ENCODE measurements at regions not wholly inside any gene's neighbourhood (a gene's known extent, or its start where the extent isn't known, plus 50 kb on each side); places are given as distances from the start of the nearest gene placed in this dataset.

DNA sequence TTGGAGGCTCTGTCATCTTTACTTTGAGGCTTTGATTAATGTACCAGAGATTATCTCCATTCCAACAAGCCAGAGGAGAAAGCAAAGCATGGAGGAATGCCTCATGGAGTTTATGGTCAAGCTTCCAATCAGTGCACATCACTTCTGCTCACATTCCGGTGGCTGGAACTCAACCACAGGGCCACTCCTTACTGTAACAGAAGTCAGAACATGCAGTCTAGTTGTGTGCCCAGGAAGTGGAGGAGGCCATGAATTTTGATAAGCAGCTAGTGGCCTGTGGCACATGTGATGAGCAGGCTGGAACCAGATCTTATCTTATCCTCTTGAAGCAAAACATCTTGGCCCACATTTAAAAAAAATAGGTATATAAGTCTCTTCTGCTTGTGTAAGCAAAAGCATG is 258.9 kb upstream of the ARHGAP20 start:
- ATAC-seq (no peak), DNase-seq (ENCODE audit: low read depth, low spot score) (no peak)
- Histone ChIP-seq H3K4me2 (ENCODE audit: low read length) (no peak overlapping the region), H2AFZ (ENCODE audit: low read depth, low read length, poor library complexity, severe bottlenecking) (no peak overlapping the region), H3K4me1 (ENCODE audit: control insufficient read depth in 1 of 2, insufficient read depth in 2 of 2, low read length in 2 of 2) (no peaks in the 10 kb centered on the region), H3K4me3 (replicated peaks in 1 of 2; ENCODE audit: low read depth in 1 of 2, low read length in 2 of 2) (no peak overlapping the region), H3K27me3 (ENCODE audit: insufficient read depth, low read length) (peaks cover 10% of the 10 kb centered on the region; the same call in 1 of the 2 replicates), H3K9me3 (ENCODE audit: control insufficient read depth in 1 of 2, insufficient read depth in 1 of 2, low read depth in 1 of 2, low read length in 2 of 2) (no peaks in the 10 kb centered on the region), H3K27ac (ENCODE audit: low read depth, low read length) (no peak overlapping the region), H3K79me2 (ENCODE audit: insufficient read depth, low read length) (no peaks in the 10 kb centered on the region), H4K20me1 (ENCODE audit: insufficient read depth) (no peaks in the 10 kb centered on the region), H3K9me2 (ENCODE audit: insufficient read depth) (no peaks in the 10 kb centered on the region), H3K9ac (ENCODE audit: low read length) (no peak overlapping the region), H3K36me3 (ENCODE audit: control insufficient read depth in 1 of 2, insufficient read depth in 2 of 2, low read length in 2 of 2) (no peaks in the 10 kb centered on the region)
- ChIA-PET CTCF (no interaction called here), POLR2A (no interaction called here), RAD21 (ENCODE audit: low non-redundant PET in 1 of 2, low total read pairs in 2 of 2, uncharacterized antibody in 2 of 2, unreplicated experiment in 2 of 2) (no interaction called here)
- BruUV-seq (replicated peaks), result no TSS peak
- intact Hi-C loops (cut with micrococcal nuclease), result no loop called here
- no peak for TF ChIP-seq TCF7L2 (IDR thresholded peaks at IDR 0.05; ENCODE audit: borderline replicate concordance, extremely low read depth, insufficient read depth, insufficient read length)
- no peak for TF ChIP-seq FOSL1 (IDR thresholded peaks at IDR 0.05; ENCODE audit: low read depth)
- no peak for TF ChIP-seq JUND (IDR thresholded peaks at IDR 0.05)
- TF ChIP-seq POLR2AphosphoS5 (IDR thresholded peaks at IDR 0.05; ENCODE audit: low read depth, low read length), result no peak
- no peak for TF ChIP-seq CBX3 (IDR thresholded peaks at IDR 0.05; ENCODE audit: low read depth)
- TF ChIP-seq EGR1 (IDR thresholded peaks at IDR 0.05; ENCODE audit: low read depth), result no peak
- TF ChIP-seq, protein P1, sequence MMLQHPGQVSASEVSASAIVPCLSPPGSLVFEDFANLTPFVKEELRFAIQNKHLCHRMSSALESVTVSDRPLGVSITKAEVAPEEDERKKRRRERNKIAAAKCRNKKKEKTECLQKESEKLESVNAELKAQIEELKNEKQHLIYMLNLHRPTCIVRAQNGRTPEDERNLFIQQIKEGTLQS (IDR thresholded peaks at IDR 0.05), result no peak
- TF ChIP-seq ZNF274 (IDR thresholded peaks at IDR 0.05; ENCODE audit: low read depth, low read length), result no peak
- TF ChIP-seq, protein P2, sequence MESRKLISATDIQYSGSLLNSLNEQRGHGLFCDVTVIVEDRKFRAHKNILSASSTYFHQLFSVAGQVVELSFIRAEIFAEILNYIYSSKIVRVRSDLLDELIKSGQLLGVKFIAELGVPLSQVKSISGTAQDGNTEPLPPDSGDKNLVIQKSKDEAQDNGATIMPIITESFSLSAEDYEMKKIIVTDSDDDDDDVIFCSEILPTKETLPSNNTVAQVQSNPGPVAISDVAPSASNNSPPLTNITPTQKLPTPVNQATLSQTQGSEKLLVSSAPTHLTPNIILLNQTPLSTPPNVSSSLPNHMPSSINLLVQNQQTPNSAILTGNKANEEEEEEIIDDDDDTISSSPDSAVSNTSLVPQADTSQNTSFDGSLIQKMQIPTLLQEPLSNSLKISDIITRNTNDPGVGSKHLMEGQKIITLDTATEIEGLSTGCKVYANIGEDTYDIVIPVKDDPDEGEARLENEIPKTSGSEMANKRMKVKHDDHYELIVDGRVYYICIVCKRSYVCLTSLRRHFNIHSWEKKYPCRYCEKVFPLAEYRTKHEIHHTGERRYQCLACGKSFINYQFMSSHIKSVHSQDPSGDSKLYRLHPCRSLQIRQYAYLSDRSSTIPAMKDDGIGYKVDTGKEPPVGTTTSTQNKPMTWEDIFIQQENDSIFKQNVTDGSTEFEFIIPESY (IDR thresholded peaks at IDR 0.05; ENCODE audit: extremely low read depth, insufficient replicate concordance, low read length), result no peak
- no peak for TF ChIP-seq EZH2 (IDR thresholded peaks at IDR 0.05)
- TF ChIP-seq SRF (IDR thresholded peaks at IDR 0.05; ENCODE audit: low read depth), result no peak
- no peak for TF ChIP-seq CEBPB (IDR thresholded peaks at IDR 0.05; ENCODE audit: low read depth)
- TF ChIP-seq SP1 (IDR thresholded peaks at IDR 0.05; ENCODE audit: low read depth), result no peak
- no peak for TF ChIP-seq SIN3A (IDR thresholded peaks at IDR 0.05; ENCODE audit: low read depth)
- TF ChIP-seq, protein P3, sequence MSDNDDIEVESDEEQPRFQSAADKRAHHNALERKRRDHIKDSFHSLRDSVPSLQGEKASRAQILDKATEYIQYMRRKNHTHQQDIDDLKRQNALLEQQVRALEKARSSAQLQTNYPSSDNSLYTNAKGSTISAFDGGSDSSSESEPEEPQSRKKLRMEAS (IDR thresholded peaks at IDR 0.05), result no peak
- TF ChIP-seq RAD21 (IDR thresholded peaks at IDR 0.05; ENCODE audit: low read depth), result no peak
- no peak for TF ChIP-seq ELF1 (IDR thresholded peaks at IDR 0.05; ENCODE audit: borderline replicate concordance, low read depth)
- TF ChIP-seq POLR2A (IDR thresholded peaks at IDR 0.05; ENCODE audit: borderline replicate concordance, extremely low read depth, insufficient read depth, insufficient read length), result no peak
- no peak for TF ChIP-seq ZFX (IDR thresholded peaks at IDR 0.05)
